Breast epithelium (tissue), 4 donors: ENCODE measurements at regions not wholly inside any gene's neighbourhood (a gene's known extent, or its start where the extent isn't known, plus 50 kb on each side); places are given as distances from the start of the nearest gene placed in this dataset.

Source experiments
- DNase-seq, 2 donors: peaks; one replicate each; pipeline ENCODE4 v3.0.0-alpha.2; 2019; ENCODE audit warnings: low spot score in 2 of 2
- H3K27ac ChIP-seq, 2 donors: fragments of 200-600 bp; sonication (generic) in 1 of 2; one replicate each; pipeline ENCODE4 v1.5.1; 2016 to 2019; ENCODE audit warnings: mild to moderate bottlenecking in 1 of 2
- H3K27me3 ChIP-seq, 2 donors: fragments of 200-600 bp; sonication (generic) in 1 of 2; one replicate each; pipeline versions ENCODE4 v1.5.1 to v1.6.0; 2017 to 2019; ENCODE audit warnings: control low read depth in 1 of 2, mild to moderate bottlenecking in 1 of 2
- H3K36me3 ChIP-seq: fragments of 200-600 bp; one replicate; pipeline ENCODE4 v1.5.1; 2019
- H3K4me1 ChIP-seq, 2 donors: fragments of 200-600 bp; sonication (generic); one replicate each; pipeline ENCODE4 v1.5.1; 2016 to 2019; ENCODE audit warnings: control low read depth in 1 of 2
- H3K4me3 ChIP-seq, 3 donors: fragments of 200-600 bp; sonication (generic); 1 replicate in 2 of 3; 2 replicates in 1 of 3; pipeline ENCODE4 v1.5.1; 2016 to 2019; ENCODE audit warnings: mild to moderate bottlenecking in 3 of 3, moderate library complexity in 2 of 3
- H3K9me3 ChIP-seq, 2 donors: fragments of 200-600 bp; sonication (generic) in 1 of 2; one replicate each; pipeline ENCODE4 v1.5.1; 2016 to 2019; ENCODE audit warnings: control low read depth in 1 of 2
- CTCF ChIP-seq, 3 donors: fragments of 450-650 bp; IDR thresholded peaks; one replicate each; pipeline ENCODE4 v1.5.1; 2016 to 2017; ENCODE audit warnings: antibody characterized with exemption in 3 of 3, mild to moderate bottlenecking in 3 of 3, moderate library complexity in 3 of 3
- POLR2A ChIP-seq: fragments of 450-650 bp; IDR thresholded peaks from one replicate; pipeline ENCODE4 v1.6.1; 2016; ENCODE audit warnings: antibody characterized with exemption, mild to moderate bottlenecking, moderate library complexity
- POLR2AphosphoS5 ChIP-seq, 3 donors: sonication (generic); formaldehyde crosslinking; IDR thresholded peaks; one replicate each; pipeline ENCODE4 v1.6.1; 2017; ENCODE audit warnings: antibody characterized with exemption in 3 of 3
- intact Hi-C: fragments of 100-400 bp; cut with DNase I; formaldehyde crosslinking; loops from one replicate; pipeline ENCODE4 v1.15.1; 2023; ENCODE audit warnings: low total_unique reads

DNA sequence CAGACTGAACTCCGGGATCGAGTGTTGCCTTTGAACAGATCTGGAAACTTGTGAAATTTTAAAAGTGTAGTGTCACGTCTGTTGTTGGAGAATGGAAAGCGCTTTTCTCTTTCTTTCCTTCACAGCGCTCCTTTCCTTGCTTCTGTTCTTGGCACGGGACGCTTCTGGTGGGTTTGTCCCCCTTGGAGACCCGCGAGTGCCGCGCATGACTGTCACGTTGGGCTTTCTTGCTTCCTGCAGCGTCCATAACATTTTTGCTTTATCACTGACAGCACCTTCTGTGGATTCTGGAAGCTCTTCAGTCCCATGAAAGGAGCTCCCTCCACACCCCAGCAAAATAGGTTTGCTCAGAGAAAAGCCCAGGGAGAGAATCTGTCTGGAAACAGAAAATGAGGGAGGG, 193.0 kb upstream of the TMEM132C start:
- H3K27me3 ChIP-seq = peaks cover 0 to 3% of the 10 kb centered on the region in 2 donors
- H3K9me3 ChIP-seq = peaks cover 0 to 6% of the 10 kb centered on the region in 2 donors
- no peak overlapping the region for H3K27ac ChIP-seq
- no peak overlapping the region for H3K4me3 ChIP-seq
- no peaks in the 10 kb centered on the region for H3K36me3 ChIP-seq
- DNase-seq = no peak
- no peaks in the 10 kb centered on the region for H3K4me1 ChIP-seq
- TF ChIP-seq POLR2A = no peak
- no peak for TF ChIP-seq CTCF (IDR thresholded peaks at IDR 0.05)
- TF ChIP-seq POLR2AphosphoS5 (IDR thresholded peaks at IDR 0.05) = no peak
- intact Hi-C loops = no loop called here

DNA sequence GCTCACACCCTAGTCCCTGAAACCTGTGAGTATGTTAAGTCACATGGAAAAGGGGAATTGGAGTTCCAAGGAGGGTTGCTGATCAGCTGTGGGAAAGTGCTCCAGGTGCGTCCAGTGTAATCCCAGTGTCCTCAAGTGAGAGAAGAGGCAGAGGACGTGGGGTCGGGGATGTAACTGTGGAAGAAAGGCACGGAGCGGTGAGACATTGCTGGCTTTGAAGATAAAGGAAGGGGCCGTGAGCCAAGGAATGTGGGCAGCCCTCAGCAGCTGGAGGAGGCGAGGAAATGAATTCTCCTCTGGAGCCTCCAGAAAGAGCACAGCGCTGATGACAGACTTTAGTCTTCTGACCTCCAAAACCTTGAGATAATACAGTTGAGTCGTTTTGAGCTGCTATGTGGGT, 191.6 kb upstream of the TMEM132C start:
- Histone ChIP-seq H3K9me3 (peaks cover 0 to 6% of the 10 kb centered on the region in 2 donors), H3K36me3 (no peaks in the 10 kb centered on the region), H3K27me3 (peaks cover 0 to 3% of the 10 kb centered on the region in 2 donors), H3K27ac (no peak overlapping the region), H3K4me1 (no peaks in the 10 kb centered on the region), H3K4me3 (no peak overlapping the region)
- intact Hi-C loops = no loop called here
- no peak for DNase-seq
- TF ChIP-seq POLR2AphosphoS5 (IDR thresholded peaks at IDR 0.05) = no peak
- no peak for TF ChIP-seq CTCF (IDR thresholded peaks at IDR 0.05)
- no peak for TF ChIP-seq POLR2A

GRCh38 chr12:128076188-128076587, 190.8 kb upstream of the TMEM132C start:
- Histone ChIP-seq H3K27me3 (peaks cover 0 to 3% of the 10 kb centered on the region in 2 donors), H3K27ac (no peak overlapping the region), H3K4me3 (no peak overlapping the region), H3K4me1 (no peaks in the 10 kb centered on the region), H3K36me3 (no peaks in the 10 kb centered on the region), H3K9me3 (peaks cover 0 to 6% of the 10 kb centered on the region in 2 donors)
- intact Hi-C loops = no loop called here
- TF ChIP-seq POLR2AphosphoS5 (IDR thresholded peaks at IDR 0.05) (no peak), CTCF (IDR thresholded peaks at IDR 0.05) (no peak), POLR2A (no peak)
- DNase-seq = no peak

- Histone ChIP-seq H3K9me3 (peaks cover 0 to under 1% of the 10 kb centered on the region in 2 donors), H3K27ac (no peak overlapping the region), H3K4me3 (no peak overlapping the region), H3K4me1 (no peaks in the 10 kb centered on the region), H3K27me3 (peaks cover 0 to 3% of the 10 kb centered on the region in 2 donors), H3K36me3 (no peaks in the 10 kb centered on the region)
- no peak for DNase-seq
- TF ChIP-seq CTCF (IDR thresholded peaks at IDR 0.05) (no peak), POLR2A (no peak), POLR2AphosphoS5 (IDR thresholded peaks at IDR 0.05) (no peak)
- intact Hi-C loops = no loop called here
Measured at GRCh38 chr12:128077211-128077916, 189.6 kb upstream of the TMEM132C start.

GRCh38 chr12:128077917-128078298, 189.1 kb upstream of the TMEM132C start:
- intact Hi-C loops = no loop called here

More at GRCh38 chr12:128077917-128078298, 189.1 kb upstream of the TMEM132C start:
- no peak for DNase-seq
- Histone ChIP-seq H3K4me1 (no peaks in the 10 kb centered on the region), H3K36me3 (no peaks in the 10 kb centered on the region), H3K9me3 (no peaks in the 10 kb centered on the region), H3K27ac (no peak overlapping the region), H3K4me3 (no peak overlapping the region), H3K27me3 (peaks cover 0 to 3% of the 10 kb centered on the region in 2 donors)
- TF ChIP-seq CTCF (IDR thresholded peaks at IDR 0.05) (no peak), POLR2AphosphoS5 (IDR thresholded peaks at IDR 0.05) (no peak)
